ENCODE measurements at regions not wholly inside any gene's neighbourhood (a gene's known extent, or its start where the extent isn't known, plus 50 kb on each side); places are given as distances from the start of the nearest gene placed in this dataset.

GRCh38 chr20:12936524-12936923 lies 72.2 kb upstream of the SPTLC3 start:
- TF ChIP-seq, protein P1, sequence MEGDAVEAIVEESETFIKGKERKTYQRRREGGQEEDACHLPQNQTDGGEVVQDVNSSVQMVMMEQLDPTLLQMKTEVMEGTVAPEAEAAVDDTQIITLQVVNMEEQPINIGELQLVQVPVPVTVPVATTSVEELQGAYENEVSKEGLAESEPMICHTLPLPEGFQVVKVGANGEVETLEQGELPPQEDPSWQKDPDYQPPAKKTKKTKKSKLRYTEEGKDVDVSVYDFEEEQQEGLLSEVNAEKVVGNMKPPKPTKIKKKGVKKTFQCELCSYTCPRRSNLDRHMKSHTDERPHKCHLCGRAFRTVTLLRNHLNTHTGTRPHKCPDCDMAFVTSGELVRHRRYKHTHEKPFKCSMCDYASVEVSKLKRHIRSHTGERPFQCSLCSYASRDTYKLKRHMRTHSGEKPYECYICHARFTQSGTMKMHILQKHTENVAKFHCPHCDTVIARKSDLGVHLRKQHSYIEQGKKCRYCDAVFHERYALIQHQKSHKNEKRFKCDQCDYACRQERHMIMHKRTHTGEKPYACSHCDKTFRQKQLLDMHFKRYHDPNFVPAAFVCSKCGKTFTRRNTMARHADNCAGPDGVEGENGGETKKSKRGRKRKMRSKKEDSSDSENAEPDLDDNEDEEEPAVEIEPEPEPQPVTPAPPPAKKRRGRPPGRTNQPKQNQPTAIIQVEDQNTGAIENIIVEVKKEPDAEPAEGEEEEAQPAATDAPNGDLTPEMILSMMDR (IDR thresholded peaks at IDR 0.05; ENCODE audit: extremely low read depth in 1 of 2, insufficient read depth in 1 of 2, low read depth in 1 of 2, low read length in 2 of 2) = no peak
- no peak for TF ChIP-seq POLR2A (IDR thresholded peaks at IDR 0.05; ENCODE audit: low read depth, low read length)
- no peak for TF ChIP-seq EZH2 (IDR thresholded peaks at IDR 0.05; ENCODE audit: borderline replicate concordance, low read depth, low read length, severe bottlenecking)
